ENCODE measurements at regions not wholly inside any gene's neighbourhood (a gene's known extent, or its start where the extent isn't known, plus 50 kb on each side); places are given as distances from the start of the nearest gene placed in this dataset.

GRCh38 chr17:71480099-71480498 is 640.7 kb upstream of the SOX9 start:
- no peak for TF ChIP-seq CTCF (conservative IDR thresholded peaks at IDR 0.05; ENCODE audit: low read length)
- TF ChIP-seq EZH2phosphoT487 (IDR thresholded peaks at IDR 0.05; ENCODE audit: borderline replicate concordance), result no peak

Data from Loucy (cell line).